ENCODE measurements at regions not wholly inside any gene's neighbourhood (a gene's known extent, or its start where the extent isn't known, plus 50 kb on each side); places are given as distances from the start of the nearest gene placed in this dataset.

DNA sequence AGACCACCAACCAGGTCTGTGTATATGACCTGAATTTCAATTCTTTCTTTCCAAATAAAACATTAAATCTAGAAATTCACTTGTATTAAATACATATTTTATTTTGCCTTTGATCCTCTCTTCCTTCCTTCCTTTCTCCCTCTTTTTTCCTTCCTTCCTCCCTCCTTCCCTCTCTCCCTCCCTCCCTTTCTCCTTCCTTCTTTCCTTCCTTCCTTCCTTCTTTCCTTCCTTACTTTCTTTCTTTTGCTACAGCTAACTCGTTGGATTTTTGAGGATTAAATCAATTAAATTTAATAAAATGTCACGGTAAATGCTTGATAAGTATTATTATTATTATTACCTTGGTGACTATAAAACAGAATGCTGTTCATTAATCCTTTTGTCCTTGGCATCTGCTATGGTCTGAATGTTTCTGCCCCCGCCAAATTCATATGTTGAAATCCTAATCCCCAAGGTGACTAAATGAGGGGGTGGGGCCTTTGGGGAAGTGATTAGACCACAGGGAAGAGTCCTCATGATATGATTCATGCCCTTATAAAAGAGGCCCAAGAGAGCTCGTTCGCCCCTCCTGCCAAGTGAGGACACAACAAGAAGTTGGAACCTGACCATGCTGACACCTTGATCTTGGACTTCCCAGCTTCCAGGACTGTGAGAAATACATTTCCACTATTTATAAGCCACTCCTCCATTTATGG lies 67.6 kb upstream of the BTBD3 start:
- ATAC-seq: no peak
- TF ChIP-seq, protein P1, sequence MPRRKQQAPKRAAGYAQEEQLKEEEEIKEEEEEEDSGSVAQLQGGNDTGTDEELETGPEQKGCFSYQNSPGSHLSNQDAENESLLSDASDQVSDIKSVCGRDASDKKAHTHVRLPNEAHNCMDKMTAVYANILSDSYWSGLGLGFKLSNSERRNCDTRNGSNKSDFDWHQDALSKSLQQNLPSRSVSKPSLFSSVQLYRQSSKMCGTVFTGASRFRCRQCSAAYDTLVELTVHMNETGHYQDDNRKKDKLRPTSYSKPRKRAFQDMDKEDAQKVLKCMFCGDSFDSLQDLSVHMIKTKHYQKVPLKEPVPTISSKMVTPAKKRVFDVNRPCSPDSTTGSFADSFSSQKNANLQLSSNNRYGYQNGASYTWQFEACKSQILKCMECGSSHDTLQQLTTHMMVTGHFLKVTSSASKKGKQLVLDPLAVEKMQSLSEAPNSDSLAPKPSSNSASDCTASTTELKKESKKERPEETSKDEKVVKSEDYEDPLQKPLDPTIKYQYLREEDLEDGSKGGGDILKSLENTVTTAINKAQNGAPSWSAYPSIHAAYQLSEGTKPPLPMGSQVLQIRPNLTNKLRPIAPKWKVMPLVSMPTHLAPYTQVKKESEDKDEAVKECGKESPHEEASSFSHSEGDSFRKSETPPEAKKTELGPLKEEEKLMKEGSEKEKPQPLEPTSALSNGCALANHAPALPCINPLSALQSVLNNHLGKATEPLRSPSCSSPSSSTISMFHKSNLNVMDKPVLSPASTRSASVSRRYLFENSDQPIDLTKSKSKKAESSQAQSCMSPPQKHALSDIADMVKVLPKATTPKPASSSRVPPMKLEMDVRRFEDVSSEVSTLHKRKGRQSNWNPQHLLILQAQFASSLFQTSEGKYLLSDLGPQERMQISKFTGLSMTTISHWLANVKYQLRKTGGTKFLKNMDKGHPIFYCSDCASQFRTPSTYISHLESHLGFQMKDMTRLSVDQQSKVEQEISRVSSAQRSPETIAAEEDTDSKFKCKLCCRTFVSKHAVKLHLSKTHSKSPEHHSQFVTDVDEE (CRISPR knock-in tag; IDR thresholded peaks at IDR 0.05): no peak
- TF ChIP-seq ARNTL (CRISPR knock-in tag; IDR thresholded peaks at IDR 0.05; ENCODE audit: borderline replicate concordance, low read depth) (no peak), TCF4 (CRISPR knock-in tag; IDR thresholded peaks at IDR 0.05; ENCODE audit: borderline replicate concordance) (no peak), ISL1 (CRISPR knock-in tag; IDR thresholded peaks at IDR 0.05) (no peak), ZC3H10 (CRISPR knock-in tag; IDR thresholded peaks at IDR 0.05) (no peak), ESRRG (CRISPR knock-in tag; IDR thresholded peaks at IDR 0.05) (no peak), ZFP3 (CRISPR knock-in tag; IDR thresholded peaks at IDR 0.05) (no peak), RARB (CRISPR knock-in tag; IDR thresholded peaks at IDR 0.05) (no peak), SNAI2 (CRISPR knock-in tag; IDR thresholded peaks at IDR 0.05) (no peak)

DNA sequence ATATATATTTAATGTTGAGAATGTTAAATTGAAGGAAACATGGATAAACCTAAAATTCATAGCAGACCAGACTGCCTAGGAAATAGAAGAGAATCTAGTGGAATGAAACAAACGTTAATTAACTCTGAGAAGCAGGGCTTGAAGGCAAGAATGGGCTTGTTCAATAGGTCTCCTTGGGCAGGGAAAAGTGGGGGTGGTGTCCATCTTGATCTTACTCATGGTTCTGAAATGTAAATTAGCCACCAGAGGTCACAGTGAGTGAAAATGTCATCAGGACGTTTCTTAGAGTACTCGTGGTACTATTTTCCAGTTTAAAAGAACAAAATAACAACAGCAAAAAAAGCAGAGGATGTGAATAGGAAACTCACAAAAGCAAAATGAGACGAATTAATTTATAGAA lies 66.8 kb upstream of the BTBD3 start:
- TF ChIP-seq GLIS3 (CRISPR knock-in tag; IDR thresholded peaks at IDR 0.05): no peak
- no peak for TF ChIP-seq PPARA (CRISPR knock-in tag; IDR thresholded peaks at IDR 0.05; ENCODE audit: borderline replicate concordance)
- no peak for TF ChIP-seq ZNF70 (CRISPR knock-in tag; IDR thresholded peaks at IDR 0.05)
- TF ChIP-seq ZNF565 (CRISPR knock-in tag; conservative IDR thresholded peaks at IDR 0.05; ENCODE audit: low read depth): no peak
- TF ChIP-seq, protein P2, sequence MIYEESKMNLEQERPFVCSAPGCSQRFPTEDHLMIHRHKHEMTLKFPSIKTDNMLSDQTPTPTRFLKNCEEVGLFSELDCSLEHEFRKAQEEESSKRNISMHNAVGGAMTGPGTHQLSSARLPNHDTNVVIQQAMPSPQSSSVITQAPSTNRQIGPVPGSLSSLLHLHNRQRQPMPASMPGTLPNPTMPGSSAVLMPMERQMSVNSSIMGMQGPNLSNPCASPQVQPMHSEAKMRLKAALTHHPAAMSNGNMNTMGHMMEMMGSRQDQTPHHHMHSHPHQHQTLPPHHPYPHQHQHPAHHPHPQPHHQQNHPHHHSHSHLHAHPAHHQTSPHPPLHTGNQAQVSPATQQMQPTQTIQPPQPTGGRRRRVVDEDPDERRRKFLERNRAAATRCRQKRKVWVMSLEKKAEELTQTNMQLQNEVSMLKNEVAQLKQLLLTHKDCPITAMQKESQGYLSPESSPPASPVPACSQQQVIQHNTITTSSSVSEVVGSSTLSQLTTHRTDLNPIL (CRISPR knock-in tag; IDR thresholded peaks at IDR 0.05; ENCODE audit: low read depth): no peak
- TF ChIP-seq ARNTL (CRISPR knock-in tag; IDR thresholded peaks at IDR 0.05; ENCODE audit: borderline replicate concordance, low read depth): no peak
- TF ChIP-seq ZFP3 (CRISPR knock-in tag; IDR thresholded peaks at IDR 0.05): no peak
- no peak for TF ChIP-seq BACH2 (CRISPR knock-in tag; IDR thresholded peaks at IDR 0.05; ENCODE audit: borderline replicate concordance)
- TF ChIP-seq ISL1 (CRISPR knock-in tag; IDR thresholded peaks at IDR 0.05): no peak
- no peak for TF ChIP-seq ESRRG (CRISPR knock-in tag; IDR thresholded peaks at IDR 0.05)
- no peak for TF ChIP-seq ZNF8 (CRISPR knock-in tag; IDR thresholded peaks at IDR 0.05)
- TF ChIP-seq, protein P3, sequence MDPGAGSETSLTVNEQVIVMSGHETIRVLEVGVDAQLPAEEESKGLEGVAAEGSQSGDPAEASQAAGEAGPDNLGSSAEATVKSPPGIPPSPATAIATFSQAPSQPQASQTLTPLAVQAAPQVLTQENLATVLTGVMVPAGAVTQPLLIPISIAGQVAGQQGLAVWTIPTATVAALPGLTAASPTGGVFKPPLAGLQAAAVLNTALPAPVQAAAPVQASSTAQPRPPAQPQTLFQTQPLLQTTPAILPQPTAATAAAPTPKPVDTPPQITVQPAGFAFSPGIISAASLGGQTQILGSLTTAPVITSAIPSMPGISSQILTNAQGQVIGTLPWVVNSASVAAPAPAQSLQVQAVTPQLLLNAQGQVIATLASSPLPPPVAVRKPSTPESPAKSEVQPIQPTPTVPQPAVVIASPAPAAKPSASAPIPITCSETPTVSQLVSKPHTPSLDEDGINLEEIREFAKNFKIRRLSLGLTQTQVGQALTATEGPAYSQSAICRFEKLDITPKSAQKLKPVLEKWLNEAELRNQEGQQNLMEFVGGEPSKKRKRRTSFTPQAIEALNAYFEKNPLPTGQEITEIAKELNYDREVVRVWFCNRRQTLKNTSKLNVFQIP (CRISPR knock-in tag; IDR thresholded peaks at IDR 0.05; ENCODE audit: borderline replicate concordance, low read depth): no peak
- no peak for TF ChIP-seq ZFP30 (CRISPR knock-in tag; IDR thresholded peaks at IDR 0.05)
- TF ChIP-seq, protein P4, sequence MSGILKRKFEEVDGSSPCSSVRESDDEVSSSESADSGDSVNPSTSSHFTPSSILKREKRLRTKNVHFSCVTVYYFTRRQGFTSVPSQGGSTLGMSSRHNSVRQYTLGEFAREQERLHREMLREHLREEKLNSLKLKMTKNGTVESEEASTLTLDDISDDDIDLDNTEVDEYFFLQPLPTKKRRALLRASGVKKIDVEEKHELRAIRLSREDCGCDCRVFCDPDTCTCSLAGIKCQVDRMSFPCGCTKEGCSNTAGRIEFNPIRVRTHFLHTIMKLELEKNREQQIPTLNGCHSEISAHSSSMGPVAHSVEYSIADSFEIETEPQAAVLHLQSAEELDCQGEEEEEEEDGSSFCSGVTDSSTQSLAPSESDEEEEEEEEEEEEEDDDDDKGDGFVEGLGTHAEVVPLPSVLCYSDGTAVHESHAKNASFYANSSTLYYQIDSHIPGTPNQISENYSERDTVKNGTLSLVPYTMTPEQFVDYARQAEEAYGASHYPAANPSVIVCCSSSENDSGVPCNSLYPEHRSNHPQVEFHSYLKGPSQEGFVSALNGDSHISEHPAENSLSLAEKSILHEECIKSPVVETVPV (CRISPR knock-in tag; IDR thresholded peaks at IDR 0.05): no peak
- ATAC-seq: no peak

DNA sequence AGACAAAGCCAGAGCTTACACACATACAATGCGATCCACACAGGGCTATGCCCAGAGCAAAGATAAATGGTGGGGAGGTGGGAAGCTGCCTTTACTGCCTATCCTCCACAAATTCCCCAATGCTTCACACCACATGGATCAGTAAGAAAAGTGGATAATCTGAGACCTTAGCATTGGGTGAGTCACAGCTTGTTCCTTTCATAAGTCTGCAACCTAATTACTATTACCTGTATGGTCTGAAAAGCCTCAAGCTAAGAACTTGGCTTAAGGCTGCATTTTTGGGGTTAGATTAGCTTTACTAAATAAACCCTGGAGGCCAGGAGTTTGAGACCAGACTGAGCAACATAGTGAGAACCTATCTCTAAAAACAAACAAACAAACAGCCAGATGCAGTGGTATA lies 66.0 kb upstream of the BTBD3 start:
- no peak for ATAC-seq
- TF ChIP-seq, protein P1 (CRISPR knock-in tag; IDR thresholded peaks at IDR 0.05): no peak
